ENCODE measurements at regions not wholly inside any gene's neighbourhood (a gene's known extent, or its start where the extent isn't known, plus 50 kb on each side); places are given as distances from the start of the nearest gene placed in this dataset.

DNA sequence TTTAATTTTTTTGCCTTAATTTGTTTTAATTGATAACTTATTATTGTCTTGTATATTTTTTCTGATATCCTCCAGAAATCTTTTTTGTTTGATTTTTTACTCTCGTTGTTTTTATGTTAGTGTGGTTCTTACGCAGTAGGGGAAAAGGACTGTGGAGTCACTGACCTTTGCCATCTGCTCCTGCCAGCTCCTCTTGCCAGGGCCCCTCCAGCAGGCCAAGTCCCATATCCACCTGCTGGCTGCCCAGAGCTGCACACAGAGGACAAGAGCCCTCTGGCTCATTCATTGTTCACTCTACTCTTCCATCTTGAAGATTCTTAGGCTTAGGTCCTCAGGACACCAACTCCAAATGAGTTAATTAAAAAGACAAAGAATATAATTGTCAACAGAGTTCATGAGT, 316.4 kb upstream of the DUSP10 start:
- H3K27ac ChIP-seq (ENCODE audit: low read length) = no peak overlapping the region
- H3K4me3 ChIP-seq (ENCODE audit: low read length) = no peak overlapping the region
- H3K4me1 ChIP-seq (ENCODE audit: low read length) = no peaks in the 10 kb centered on the region
- H3K4me2 ChIP-seq (ENCODE audit: low read depth, low read length) = no peak overlapping the region
- DNase-seq = no peak
- no peaks in the 10 kb centered on the region for H3K27me3 ChIP-seq (replicated peaks; ENCODE audit: insufficient read depth, low read length)
- H4K20me1 ChIP-seq (ENCODE audit: insufficient read depth, low read length) = no peaks in the 10 kb centered on the region
- H3K36me3 ChIP-seq (replicated peaks; ENCODE audit: insufficient read depth, low read length) = no peaks in the 10 kb centered on the region
- no peak overlapping the region for H2AFZ ChIP-seq (ENCODE audit: low read length)
- H3F3A ChIP-seq (ENCODE audit: insufficient read depth, low read length) = no peaks in the 10 kb centered on the region
- H3K9me3 ChIP-seq (replicated peaks; ENCODE audit: insufficient read depth, low read length) = no peaks in the 10 kb centered on the region
- no peak overlapping the region for H3K9ac ChIP-seq (ENCODE audit: low read length)
- no peak for TF ChIP-seq EZH2 (optimal IDR thresholded peaks at IDR 0.05; ENCODE audit: low read depth, low read length)
- no peak for TF ChIP-seq EZH2phosphoT487 (IDR thresholded peaks at IDR 0.05; ENCODE audit: low read length)
- TF ChIP-seq, protein P1, sequence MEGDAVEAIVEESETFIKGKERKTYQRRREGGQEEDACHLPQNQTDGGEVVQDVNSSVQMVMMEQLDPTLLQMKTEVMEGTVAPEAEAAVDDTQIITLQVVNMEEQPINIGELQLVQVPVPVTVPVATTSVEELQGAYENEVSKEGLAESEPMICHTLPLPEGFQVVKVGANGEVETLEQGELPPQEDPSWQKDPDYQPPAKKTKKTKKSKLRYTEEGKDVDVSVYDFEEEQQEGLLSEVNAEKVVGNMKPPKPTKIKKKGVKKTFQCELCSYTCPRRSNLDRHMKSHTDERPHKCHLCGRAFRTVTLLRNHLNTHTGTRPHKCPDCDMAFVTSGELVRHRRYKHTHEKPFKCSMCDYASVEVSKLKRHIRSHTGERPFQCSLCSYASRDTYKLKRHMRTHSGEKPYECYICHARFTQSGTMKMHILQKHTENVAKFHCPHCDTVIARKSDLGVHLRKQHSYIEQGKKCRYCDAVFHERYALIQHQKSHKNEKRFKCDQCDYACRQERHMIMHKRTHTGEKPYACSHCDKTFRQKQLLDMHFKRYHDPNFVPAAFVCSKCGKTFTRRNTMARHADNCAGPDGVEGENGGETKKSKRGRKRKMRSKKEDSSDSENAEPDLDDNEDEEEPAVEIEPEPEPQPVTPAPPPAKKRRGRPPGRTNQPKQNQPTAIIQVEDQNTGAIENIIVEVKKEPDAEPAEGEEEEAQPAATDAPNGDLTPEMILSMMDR (IDR thresholded peaks at IDR 0.05; ENCODE audit: low read length) = no peak
- H3K9me2 ChIP-seq (replicated peaks; ENCODE audit: insufficient read depth, low read length) = no peaks in the 10 kb centered on the region
- H3K79me2 ChIP-seq (ENCODE audit: low read length) = no peaks in the 10 kb centered on the region

DNA sequence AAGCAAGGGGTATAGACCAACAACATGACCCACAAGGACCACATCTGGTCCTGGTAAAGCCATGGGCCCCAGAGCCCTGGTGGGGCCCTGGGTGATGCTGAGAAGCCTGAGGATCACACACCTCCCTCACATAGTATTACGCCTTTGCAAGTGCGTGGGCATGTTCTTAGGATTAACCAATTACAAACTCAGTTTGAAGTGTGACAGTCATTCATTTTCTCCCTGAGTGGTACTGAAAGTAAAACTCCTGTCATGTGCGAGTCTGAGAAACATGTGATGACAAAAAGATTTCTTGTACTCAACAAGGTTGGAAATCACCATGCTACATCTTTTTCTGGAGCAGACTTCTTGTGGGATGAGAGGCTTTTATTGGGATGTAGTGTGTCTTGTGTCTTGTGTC, 315.3 kb upstream of the DUSP10 start:
- no peaks in the 10 kb centered on the region for H3K27me3 ChIP-seq (replicated peaks; ENCODE audit: insufficient read depth, low read length)
- H3K9me3 ChIP-seq (replicated peaks; ENCODE audit: insufficient read depth, low read length) = no peaks in the 10 kb centered on the region
- no peaks in the 10 kb centered on the region for H3K9me2 ChIP-seq (replicated peaks; ENCODE audit: insufficient read depth, low read length)
- no peak overlapping the region for H3K27ac ChIP-seq (ENCODE audit: low read length)
- H3K4me2 ChIP-seq (ENCODE audit: low read depth, low read length) = no peak overlapping the region
- H2AFZ ChIP-seq (ENCODE audit: low read length) = no peak overlapping the region
- no peaks in the 10 kb centered on the region for H4K20me1 ChIP-seq (ENCODE audit: insufficient read depth, low read length)
- H3K4me3 ChIP-seq (ENCODE audit: low read length) = no peak overlapping the region
- no peaks in the 10 kb centered on the region for H3K4me1 ChIP-seq (ENCODE audit: low read length)
- no peaks in the 10 kb centered on the region for H3F3A ChIP-seq (ENCODE audit: insufficient read depth, low read length)
- TF ChIP-seq EZH2phosphoT487 (IDR thresholded peaks at IDR 0.05; ENCODE audit: low read length) = no peak
- TF ChIP-seq, protein P1 (IDR thresholded peaks at IDR 0.05; ENCODE audit: low read length) = no peak
- no peak for TF ChIP-seq EZH2 (optimal IDR thresholded peaks at IDR 0.05; ENCODE audit: low read depth, low read length)
- no peak for DNase-seq
- no peaks in the 10 kb centered on the region for H3K79me2 ChIP-seq (ENCODE audit: low read length)
- no peak overlapping the region for H3K9ac ChIP-seq (ENCODE audit: low read length)
- no peaks in the 10 kb centered on the region for H3K36me3 ChIP-seq (replicated peaks; ENCODE audit: insufficient read depth, low read length)

DNA sequence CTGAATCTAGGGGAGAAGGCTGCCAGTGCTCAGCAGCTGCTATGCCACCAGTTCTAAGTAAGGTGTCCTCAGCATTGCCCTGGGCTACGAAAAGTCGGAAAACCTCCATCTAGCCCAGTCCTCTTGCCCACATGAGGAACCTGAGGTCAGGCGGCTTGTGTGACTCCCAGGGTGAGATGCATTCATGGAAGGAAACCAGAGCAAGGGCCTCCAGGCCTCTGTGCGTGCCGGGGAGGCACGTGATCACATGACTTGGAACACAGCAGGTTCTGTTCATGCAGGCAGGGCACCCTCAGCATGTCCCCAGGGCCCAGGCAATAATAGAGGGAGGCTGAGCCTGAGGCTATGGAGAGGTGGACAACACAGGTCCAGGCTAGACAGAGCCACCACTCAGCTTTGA, 312.5 kb upstream of the DUSP10 start:
- H3K4me2 ChIP-seq (ENCODE audit: low read depth, low read length) = no peak overlapping the region
- no peak for TF ChIP-seq EZH2phosphoT487 (IDR thresholded peaks at IDR 0.05; ENCODE audit: low read length)
- TF ChIP-seq, protein P1 (IDR thresholded peaks at IDR 0.05; ENCODE audit: low read length) = no peak
- TF ChIP-seq EZH2 (optimal IDR thresholded peaks at IDR 0.05; ENCODE audit: low read depth, low read length) = no peak
- no peak overlapping the region for H3K27ac ChIP-seq (ENCODE audit: low read length)
- H3K27me3 ChIP-seq (replicated peaks; ENCODE audit: insufficient read depth, low read length) = no peaks in the 10 kb centered on the region
- H3K9ac ChIP-seq (ENCODE audit: low read length) = no peak overlapping the region
- no peaks in the 10 kb centered on the region for H4K20me1 ChIP-seq (ENCODE audit: insufficient read depth, low read length)
- H3K79me2 ChIP-seq (ENCODE audit: low read length) = no peaks in the 10 kb centered on the region
- no peak overlapping the region for H3K4me3 ChIP-seq (ENCODE audit: low read length)
- no peaks in the 10 kb centered on the region for H3K9me3 ChIP-seq (replicated peaks; ENCODE audit: insufficient read depth, low read length)
- H3K9me2 ChIP-seq (replicated peaks; ENCODE audit: insufficient read depth, low read length) = no peaks in the 10 kb centered on the region
- no peak for DNase-seq
- H3F3A ChIP-seq (ENCODE audit: insufficient read depth, low read length) = no peaks in the 10 kb centered on the region
- no peaks in the 10 kb centered on the region for H3K36me3 ChIP-seq (replicated peaks; ENCODE audit: insufficient read depth, low read length)
- no peak overlapping the region for H2AFZ ChIP-seq (ENCODE audit: low read length)
- no peaks in the 10 kb centered on the region for H3K4me1 ChIP-seq (ENCODE audit: low read length)
